Eye (tissue), 1 donor: ENCODE measurements at regions not wholly inside any gene's neighbourhood (a gene's known extent, or its start where the extent isn't known, plus 50 kb on each side); places are given as distances from the start of the nearest gene placed in this dataset.
"Not testable (repeated sequence)": the region's sequence is repeated elsewhere in the genome, so short reads cannot be mapped to it uniquely, and the experiment has no call there.

ENCODE experiments used
- DNase-seq: peaks from one replicate; pipeline ENCODE4 v3.0.0-alpha.2; 2015

DNA sequence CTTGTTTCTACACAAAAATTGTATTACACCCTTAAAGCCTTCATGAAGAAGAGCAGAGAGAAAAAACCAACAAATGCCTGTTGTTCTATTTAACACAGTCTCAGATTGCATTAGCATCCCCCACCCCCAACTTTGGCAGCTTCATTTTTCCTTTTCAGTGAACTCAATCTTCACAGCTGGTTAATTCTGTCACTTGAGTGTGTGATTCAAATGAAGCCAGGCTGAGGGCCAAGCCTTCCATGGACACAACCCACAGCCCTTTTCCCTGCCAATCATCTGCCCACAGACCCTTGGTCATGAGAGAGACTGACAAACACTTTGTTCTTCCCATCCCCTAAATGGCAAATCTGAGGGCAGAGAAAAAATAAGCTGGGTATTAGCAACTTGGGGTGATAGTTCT lies 217.5 kb upstream of the NMUR2 start:
- DNase-seq, result peak; percentile 75

- DNase-seq, result no peak
Observed at GRCh38 chr5:152623951-152624350, 218.9 kb upstream of the NMUR2 start.

DNA sequence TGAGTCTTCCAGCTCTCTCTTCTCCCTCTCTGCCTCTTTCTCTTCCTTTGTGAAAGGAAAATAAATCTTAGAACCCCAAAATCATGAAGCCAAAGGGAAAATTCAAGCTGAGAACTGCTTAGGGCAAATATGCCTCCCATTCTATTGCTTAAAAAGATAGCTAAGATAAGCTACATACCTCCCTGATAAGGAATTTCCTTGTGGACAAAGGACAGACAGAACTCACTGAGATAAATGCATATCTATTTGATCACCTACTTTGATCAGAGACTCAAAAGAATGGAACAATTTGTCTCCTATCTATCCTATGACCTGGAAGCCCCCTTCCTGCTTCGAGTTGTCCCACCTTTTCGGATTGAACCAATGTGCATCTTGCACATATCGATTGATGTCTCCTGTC lies 220.6 kb upstream of the NMUR2 start:
- DNase-seq, result no peak

- DNase-seq, result peak; percentile 22
Observed at GRCh38 chr5:152631221-152631620, 226.1 kb upstream of the NMUR2 start.

DNA sequence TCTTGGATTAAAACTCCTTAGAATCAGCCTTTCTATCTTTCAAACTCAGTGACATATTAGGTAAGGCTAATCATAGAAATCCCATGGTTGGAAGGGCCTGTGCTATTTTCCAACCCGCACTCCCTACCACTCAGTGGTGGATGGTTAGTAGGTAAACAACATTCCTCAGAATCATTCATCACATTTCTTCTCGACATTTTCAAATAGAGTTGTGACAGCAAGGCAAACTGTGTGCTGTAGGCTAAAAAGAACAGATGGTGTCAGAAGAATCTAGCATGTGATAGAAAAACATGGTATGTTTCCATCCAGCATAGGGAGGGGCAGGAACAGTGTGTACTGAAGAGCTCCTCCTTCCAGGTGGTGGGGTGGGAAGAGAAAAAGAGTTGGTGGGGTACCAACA lies 227.3 kb upstream of the NMUR2 start:
- peak; percentile 49 for DNase-seq

GRCh38 chr5:152634586-152634985 lies 229.5 kb upstream of the NMUR2 start:
- DNase-seq, result peak; percentile 93

DNA sequence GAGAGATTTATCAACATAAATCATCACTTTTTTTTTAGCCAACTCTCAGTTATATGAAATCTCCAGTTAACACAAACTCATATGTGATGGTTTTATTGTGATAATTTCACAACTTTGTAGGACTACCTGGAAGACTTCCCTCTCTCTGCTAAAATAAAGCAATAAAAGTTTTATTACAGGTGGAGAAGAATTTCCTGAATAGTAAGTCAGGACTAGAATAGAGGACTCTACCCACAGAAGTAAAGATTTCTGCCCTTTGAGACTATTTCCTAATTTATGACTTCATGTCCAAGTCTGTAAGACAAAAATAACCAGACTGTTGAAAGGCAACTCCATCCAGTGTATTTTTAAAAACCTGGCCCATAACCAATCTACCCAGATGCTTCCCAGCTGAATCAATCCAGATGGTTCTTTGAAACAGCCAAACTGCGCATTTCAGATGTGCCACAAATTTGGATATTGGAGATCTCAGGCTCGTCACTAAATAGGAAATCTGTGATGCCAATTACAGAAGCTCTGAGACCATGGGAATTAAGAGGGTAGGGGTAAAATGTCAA lies 234.0 kb upstream of the NMUR2 start:
- DNase-seq, result peak; percentile 47

- no peak for DNase-seq
Observed at GRCh38 chr5:152641970-152642805, 237.1 kb upstream of the NMUR2 start.

- no peak for DNase-seq
Observed at GRCh38 chr5:152642880-152643279, 237.8 kb upstream of the NMUR2 start.

- no peak for DNase-seq
Observed at GRCh38 chr5:152644029-152644728, 239.1 kb upstream of the NMUR2 start.

DNA sequence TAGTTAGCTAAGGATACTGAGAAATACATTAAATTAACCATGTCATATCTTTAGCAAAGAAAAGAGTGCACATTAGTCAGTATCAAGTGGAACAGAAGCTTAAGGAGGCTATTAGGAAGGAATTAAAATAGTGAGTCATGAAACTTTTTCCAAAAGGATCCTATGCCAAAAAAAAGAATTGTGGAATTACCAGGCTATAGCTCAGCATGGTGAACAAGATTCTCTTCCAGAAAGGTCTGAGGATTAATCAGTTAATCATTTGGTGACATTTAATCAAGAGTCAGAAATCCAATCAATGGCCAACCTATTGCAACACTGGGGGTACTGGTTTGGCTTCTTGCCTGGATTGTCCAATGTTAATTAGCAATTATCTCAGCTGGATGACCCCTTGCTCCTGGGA lies 244.5 kb upstream of the NMUR2 start:
- no peak for DNase-seq

DNA sequence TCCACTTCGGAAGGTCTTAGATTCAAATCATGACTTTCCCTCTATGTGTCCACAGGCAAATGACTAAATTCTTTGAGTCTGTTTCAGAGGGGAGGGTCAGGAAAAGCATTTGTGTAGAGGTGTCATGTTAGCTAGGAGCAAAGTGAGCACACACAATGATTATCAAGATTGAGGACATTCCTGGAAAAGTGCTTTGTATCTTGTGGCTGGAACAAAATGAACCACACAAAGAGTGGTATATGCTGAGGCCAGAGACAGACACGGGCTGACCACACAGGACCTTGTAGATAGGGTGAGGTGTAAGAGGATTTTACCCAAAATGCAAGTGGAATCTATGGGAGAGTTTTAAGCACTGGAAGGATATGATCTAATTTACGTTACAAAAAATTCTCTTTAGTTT lies 245.3 kb upstream of the NMUR2 start:
- no peak for DNase-seq

- DNase-seq, result not testable (repeated sequence)
Observed at GRCh38 chr5:152659470-152659869, 254.4 kb upstream of the NMUR2 start.

GRCh38 chr5:152673601-152674000 lies 268.5 kb upstream of the NMUR2 start:
- no peak for DNase-seq

GRCh38 chr5:152674403-152674802 lies 269.3 kb upstream of the NMUR2 start:
- DNase-seq, result no peak

- DNase-seq, result peak; percentile 88
Observed at GRCh38 chr5:152676196-152676595, 271.1 kb upstream of the NMUR2 start.

DNA sequence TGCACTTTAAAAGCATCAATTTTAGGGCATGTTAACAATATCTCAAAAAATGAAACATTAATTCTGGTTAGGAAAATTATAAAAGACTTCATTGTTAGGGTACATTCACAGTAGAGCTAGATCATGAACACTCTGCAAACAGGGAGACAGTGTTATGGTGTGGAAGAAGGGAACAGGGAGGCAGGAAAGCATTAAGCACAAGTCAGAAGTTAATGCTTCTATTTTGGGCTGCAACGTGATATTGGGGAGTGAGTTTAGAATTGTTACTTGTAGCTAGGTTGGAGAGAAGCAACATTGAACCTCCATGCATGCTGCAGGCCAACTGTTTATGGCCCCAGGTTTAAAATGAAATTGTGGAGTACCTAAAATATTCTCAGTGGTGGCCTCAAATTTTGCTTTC lies 278.1 kb upstream of the NMUR2 start:
- no peak for DNase-seq

- no peak for DNase-seq
Observed at GRCh38 chr5:152686931-152687330, 281.9 kb upstream of the NMUR2 start.

DNA sequence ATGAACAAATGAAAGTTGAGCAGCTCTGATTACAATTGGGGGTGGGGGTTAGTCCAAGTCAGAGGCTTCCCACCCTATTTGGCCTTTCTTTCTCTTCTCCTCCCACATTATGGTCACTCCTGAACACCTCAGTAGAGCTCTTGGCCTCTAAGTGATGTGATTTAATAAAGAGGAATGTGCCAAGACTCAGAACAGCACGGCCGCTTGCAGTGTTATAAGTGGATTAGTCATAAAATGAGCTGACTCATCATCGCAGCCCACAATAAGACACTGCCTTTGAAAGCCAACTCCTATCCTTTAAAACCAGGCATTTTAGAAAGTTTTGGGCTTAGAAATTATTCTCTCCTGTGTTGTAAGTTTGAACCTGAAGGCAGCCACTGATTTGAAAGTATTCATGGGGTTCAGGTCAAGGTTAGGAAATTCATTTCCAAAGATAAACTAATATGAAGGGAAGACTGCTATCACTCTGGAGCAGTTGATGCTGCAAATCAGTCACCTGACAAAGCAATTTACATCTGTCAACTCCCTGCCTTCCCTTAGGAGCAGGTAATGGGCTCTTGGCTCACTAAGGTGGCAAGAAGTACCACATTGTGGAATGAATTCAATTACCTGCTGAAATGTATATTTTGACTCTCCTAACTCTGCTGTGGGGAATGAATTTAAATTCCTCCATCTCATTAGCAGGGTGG lies 283.6 kb upstream of the NMUR2 start:
- peak; percentile 59 for DNase-seq

DNA sequence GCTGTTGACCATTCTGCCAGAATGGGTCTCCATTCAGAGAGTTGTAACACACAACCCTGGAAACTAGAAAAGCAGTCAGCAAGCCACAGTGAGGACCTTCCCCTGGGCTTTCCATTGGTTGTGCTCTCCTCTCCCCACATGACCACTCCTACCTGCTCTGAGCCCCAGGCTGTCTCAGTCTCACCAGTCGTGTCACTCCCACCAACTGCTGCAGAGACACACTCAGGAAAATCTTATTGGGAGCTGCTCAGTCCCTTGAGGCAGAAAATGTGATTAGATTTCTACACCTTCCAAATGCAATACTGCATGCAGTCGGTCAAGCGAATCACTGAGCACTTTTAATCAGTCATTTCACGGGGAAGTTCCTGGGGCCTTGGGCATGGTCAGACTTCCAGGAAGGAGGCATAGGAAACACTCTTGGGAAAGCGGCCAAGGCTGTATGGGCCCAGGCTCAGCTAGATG lies 284.2 kb upstream of the NMUR2 start:
- DNase-seq, result peak; percentile 61

DNA sequence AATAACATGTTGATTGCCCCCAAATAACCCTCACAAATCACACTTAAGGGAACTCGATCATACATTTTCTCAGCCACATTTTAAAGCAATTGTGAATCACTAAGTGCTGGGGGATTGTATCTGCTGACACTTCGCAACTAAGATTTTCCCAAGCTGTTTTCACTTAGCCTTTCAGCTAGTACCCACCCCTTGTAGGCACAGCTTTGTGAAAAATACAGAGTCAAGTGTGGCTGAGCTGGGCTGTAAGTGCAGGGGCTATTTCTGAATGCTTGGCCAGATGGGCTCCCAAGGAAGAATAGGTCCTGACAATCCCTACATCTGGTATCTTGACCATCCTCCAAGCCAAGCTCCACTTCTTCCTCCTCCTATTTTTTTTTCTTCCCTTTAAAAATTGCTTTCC lies 289.2 kb upstream of the NMUR2 start:
- DNase-seq, result no peak

- DNase-seq, result peak; percentile 58
Observed at GRCh38 chr5:152701305-152701949, 296.3 kb upstream of the NMUR2 start.

- no peak for DNase-seq
Observed at GRCh38 chr5:152704286-152704685, 299.2 kb upstream of the NMUR2 start.
